Head of caudate nucleus (tissue), 42 donors: ENCODE measurements at regions not wholly inside any gene's neighbourhood (a gene's known extent, or its start where the extent isn't known, plus 50 kb on each side); places are given as distances from the start of the nearest gene placed in this dataset.
A peak's percentile ranks its signal among the peaks of the same experiment; 100 is the strongest.

Experiments
- DNase-seq, 42 donors: peaks; one replicate each; pipeline versions ENCODE4 v3.0.0 to v3.0.0-alpha.2; 2020 to 2021; ENCODE audit warnings: mixed read lengths in 7 of 42
- intact Hi-C: fragments of 100-400 bp; cut with DNase I; formaldehyde crosslinking; loops from one replicate; pipeline ENCODE4 v1.15.0; 2022

- DNase-seq, result no peak
- intact Hi-C loops, result no loop called here
Observed at GRCh38 chr10:113425008-113425407, 127.8 kb upstream of the HABP2 start.

GRCh38 chr10:113425541-113425951, 127.3 kb upstream of the HABP2 start:
- DNase-seq, result no peak
- intact Hi-C loops, result no loop called here

GRCh38 chr10:113426181-113426877, 126.5 kb upstream of the HABP2 start:
- DNase-seq, result no peak

GRCh38 chr10:113427236-113427735, 125.6 kb upstream of the HABP2 start:
- DNase-seq, result no peak
- intact Hi-C loops, result no loop called here

More at GRCh38 chr10:113426181-113426877, 126.5 kb upstream of the HABP2 start:
- intact Hi-C loops, result no loop called here

- no peak for DNase-seq
- intact Hi-C loops, result no loop called here
Observed at GRCh38 chr10:113427811-113428558, 124.9 kb upstream of the HABP2 start.

GRCh38 chr10:113430634-113431397, 122.0 kb upstream of the HABP2 start:
- intact Hi-C loops, result no loop called here
- no peak for DNase-seq

GRCh38 chr10:113431398-113432160, 121.3 kb upstream of the HABP2 start:
- no peak for DNase-seq
- intact Hi-C loops, result no loop called here

GRCh38 chr10:113433711-113434110, 119.1 kb upstream of the HABP2 start:
- no peak for DNase-seq
- intact Hi-C loops, result no loop called here

- DNase-seq, result no peak
- intact Hi-C loops, result no loop called here
Observed at GRCh38 chr10:113434315-113434714, 118.5 kb upstream of the HABP2 start.

- no peak for DNase-seq
- intact Hi-C loops, result no loop called here
Observed at GRCh38 chr10:113434950-113435349, 117.9 kb upstream of the HABP2 start.

- no peak for DNase-seq
- intact Hi-C loops, result no loop called here
Observed at GRCh38 chr10:113435881-113436280, 117.0 kb upstream of the HABP2 start.

GRCh38 chr10:113436851-113437250, 116.0 kb upstream of the HABP2 start:
- intact Hi-C loops, result no loop called here
- DNase-seq, result no peak

GRCh38 chr10:113438652-113439051, 114.2 kb upstream of the HABP2 start:
- intact Hi-C loops, result no loop called here
- DNase-seq, result no peak

GRCh38 chr10:113441220-113441619, 111.6 kb upstream of the HABP2 start:
- intact Hi-C loops, result no loop called here
- DNase-seq, result peak in 9 of 42 donors; percentile 4 to 47 (median 20)

GRCh38 chr10:113441686-113442270, 111.1 kb upstream of the HABP2 start:
- intact Hi-C loops, result no loop called here
- DNase-seq, result no peak

GRCh38 chr10:113442336-113442735, 110.5 kb upstream of the HABP2 start:
- peak in 1 of 42 donors; percentile 28 for DNase-seq
- intact Hi-C loops, result no loop called here

- intact Hi-C loops, result no loop called here
Observed at GRCh38 chr10:113443141-113443925, 109.5 kb upstream of the HABP2 start.

More at GRCh38 chr10:113443141-113443925, 109.5 kb upstream of the HABP2 start:
- DNase-seq, result peak in 1 of 42 donors; percentile 20
